Spinal cord (tissue), 9 donors: ENCODE measurements at regions not wholly inside any gene's neighbourhood (a gene's known extent, or its start where the extent isn't known, plus 50 kb on each side); places are given as distances from the start of the nearest gene placed in this dataset.

ENCODE experiments used
- DNase-seq, 6 donors: peaks; one replicate each; pipeline versions ENCODE4 v3.0.0 to v3.0.0-alpha.2; 2013 to 2015; ENCODE audit warnings: low spot score in 6 of 6, low read depth in 4 of 6
- H3K27ac ChIP-seq: one replicate; pipeline ENCODE4 v1.5.1; 2013; ENCODE audit warnings: low read depth, low read length, control low read depth
- H3K27me3 ChIP-seq: one replicate; pipeline ENCODE4 v1.6.1; 2013; ENCODE audit warnings: low read length; ENCODE audit not compliant: control insufficient read depth, insufficient read depth
- H3K36me3 ChIP-seq: one replicate; pipeline ENCODE4 v1.6.1; 2013; ENCODE audit warnings: low read length; ENCODE audit not compliant: control insufficient read depth, insufficient read depth
- H3K4me1 ChIP-seq: one replicate; pipeline ENCODE4 v1.6.1; 2013; ENCODE audit warnings: low read length; ENCODE audit not compliant: control insufficient read depth, insufficient read depth
- H3K4me3 ChIP-seq: one replicate; pipeline ENCODE4 v1.5.1; 2013; ENCODE audit warnings: low read depth, low read length, control low read depth
- H3K9me3 ChIP-seq: one replicate; pipeline ENCODE4 v1.6.1; 2013; ENCODE audit warnings: low read length; ENCODE audit not compliant: control insufficient read depth, insufficient read depth
- WGBS: methylation state at CpG from one replicate; pipeline ENCODE4 v1.1.5; 2013; ENCODE audit warnings: missing lambda C conversion rate; ENCODE audit not compliant: insufficient coverage; 5-methylcytosine and 5-hydroxymethylcytosine counted together
- donor health status: healthy.

GRCh38 chr2:7205151-7205830 lies 288.1 kb downstream of the RNF144A start:
- H3K4me1 ChIP-seq, result no peaks in the 10 kb centered on the region
- WGBS, result 91% methylated on average over 6 of the region's 9 CpGs

GRCh38 chr2:7206111-7206810 lies 289.0 kb downstream of the RNF144A start:
- 93% methylated on average over 5 of the region's 10 CpGs for WGBS
- Histone ChIP-seq H3K36me3 (no peaks in the 10 kb centered on the region), H3K27me3 (no peaks in the 10 kb centered on the region), H3K9me3 (no peaks in the 10 kb centered on the region), H3K4me1 (no peaks in the 10 kb centered on the region), H3K4me3 (no peak overlapping the region), H3K27ac (no peak overlapping the region)
- no peak for DNase-seq

More at GRCh38 chr2:7205151-7205830, 288.1 kb downstream of the RNF144A start:
- Histone ChIP-seq H3K4me3 (no peak overlapping the region), H3K27ac (no peak overlapping the region), H3K9me3 (no peaks in the 10 kb centered on the region), H3K36me3 (no peaks in the 10 kb centered on the region), H3K27me3 (no peaks in the 10 kb centered on the region)
- DNase-seq, result no peak

GRCh38 chr2:7207631-7208030 lies 290.4 kb downstream of the RNF144A start:
- no peak for DNase-seq
- no peaks in the 10 kb centered on the region for H3K36me3 ChIP-seq
- H3K27ac ChIP-seq, result no peak overlapping the region
- no peaks in the 10 kb centered on the region for H3K27me3 ChIP-seq
- no peaks in the 10 kb centered on the region for H3K9me3 ChIP-seq
- no peak overlapping the region for H3K4me3 ChIP-seq
- WGBS, result 73% methylated on average over 3 of the region's 7 CpGs
- no peaks in the 10 kb centered on the region for H3K4me1 ChIP-seq

- Histone ChIP-seq H3K4me1 (no peaks in the 10 kb centered on the region), H3K9me3 (no peaks in the 10 kb centered on the region), H3K36me3 (no peaks in the 10 kb centered on the region), H3K27ac (no peak overlapping the region), H3K4me3 (no peak overlapping the region), H3K27me3 (no peaks in the 10 kb centered on the region)
- DNase-seq, result peak in 2 of 6 donors; percentile 28 to 43
- 55% methylated on average over 3 of the region's 5 CpGs for WGBS
These were observed 292.7 kb downstream of the RNF144A start for GRCh38 chr2:7209757-7210555.

GRCh38 chr2:7210712-7211111 lies 293.5 kb downstream of the RNF144A start:
- no peak overlapping the region for H3K27ac ChIP-seq
- H3K4me3 ChIP-seq, result no peak overlapping the region
- no peaks in the 10 kb centered on the region for H3K4me1 ChIP-seq
- 97% methylated on average over 2 of the region's 4 CpGs for WGBS
- DNase-seq, result no peak
- no peaks in the 10 kb centered on the region for H3K36me3 ChIP-seq
- no peaks in the 10 kb centered on the region for H3K27me3 ChIP-seq
- H3K9me3 ChIP-seq, result no peaks in the 10 kb centered on the region

- H3K4me3 ChIP-seq, result no peak overlapping the region
- H3K27ac ChIP-seq, result no peak overlapping the region
- H3K36me3 ChIP-seq, result no peaks in the 10 kb centered on the region
- H3K27me3 ChIP-seq, result no peaks in the 10 kb centered on the region
- no peaks in the 10 kb centered on the region for H3K4me1 ChIP-seq
- WGBS, result no CpG with 5 or more reads among the region's 1 CpG
- DNase-seq, result no peak
- H3K9me3 ChIP-seq, result no peaks in the 10 kb centered on the region
These were observed 308.6 kb downstream of the RNF144A start for GRCh38 chr2:7225848-7226247.

- no CpG with 5 or more reads among the region's 1 CpG for WGBS
- Histone ChIP-seq H3K27ac (no peak overlapping the region), H3K27me3 (no peaks in the 10 kb centered on the region), H3K4me1 (no peaks in the 10 kb centered on the region), H3K36me3 (no peaks in the 10 kb centered on the region), H3K4me3 (no peak overlapping the region), H3K9me3 (no peaks in the 10 kb centered on the region)
- DNase-seq, result no peak
These were observed 309.3 kb downstream of the RNF144A start for GRCh38 chr2:7226501-7226900.

- Histone ChIP-seq H3K27me3 (no peaks in the 10 kb centered on the region), H3K4me1 (no peaks in the 10 kb centered on the region), H3K4me3 (no peak overlapping the region), H3K36me3 (no peaks in the 10 kb centered on the region), H3K9me3 (no peaks in the 10 kb centered on the region), H3K27ac (no peak overlapping the region)
- 27% methylated on average over 1 of the region's 1 CpG for WGBS
- no peak for DNase-seq
These were observed 315.9 kb downstream of the RNF144A start for GRCh38 chr2:7233126-7233525.

- H3K36me3 ChIP-seq, result no peaks in the 10 kb centered on the region
- peak in 1 of 6 donors; percentile 30 for DNase-seq
- WGBS, result 80% methylated on average over 11 of the region's 13 CpGs
These were observed 320.3 kb downstream of the RNF144A start for GRCh38 chr2:7237466-7237865.

More at GRCh38 chr2:7237466-7237865, 320.3 kb downstream of the RNF144A start:
- Histone ChIP-seq H3K4me1 (no peaks in the 10 kb centered on the region), H3K27ac (no peak overlapping the region), H3K9me3 (no peaks in the 10 kb centered on the region), H3K4me3 (no peak overlapping the region), H3K27me3 (no peaks in the 10 kb centered on the region)
